HepG2 (cell line): ENCODE measurements at regions not wholly inside any gene's neighbourhood (a gene's known extent, or its start where the extent isn't known, plus 50 kb on each side); places are given as distances from the start of the nearest gene placed in this dataset.

Experiments used
- ATAC-seq: fragments of 200-7000 bp; cut with Tn5 transposase; 3 replicates; pipeline ENCODE4 v1.9.1; 2020; ENCODE audit warnings: mild to moderate bottlenecking, moderate library complexity
- BruUV-seq: library from RNA; stranded (reverse); fragments of 400-500 nt; replicated peaks from 2 replicates; lab custom pipeline; 2021; lab: Mats Ljungman, UMichigan
- CTCF ChIA-PET: fragments of 300-600 bp; formaldehyde crosslinking; extraction: SDS; loops from one replicate; lab custom pipeline; 2021; ENCODE audit warnings: low total read pairs, inconsistent platforms, low intra/inter-chr PET ratio; lab: Yijun Ruan, JAX
- POLR2A ChIA-PET: fragments of 350-600 bp; sonication (Branson Sonifier 250); formaldehyde crosslinking; loops from one replicate; lab custom pipeline; 2020; ENCODE audit warnings: antibody characterized with exemption, inconsistent platforms; lab: Yijun Ruan, JAX
- DNase-seq: peaks from one replicate; pipeline ENCODE4 v3.0.0-alpha.2; 2015; ENCODE audit warnings: low spot score
- FAIRE-seq: peaks from 3 replicates; lab custom pipeline; 2011; peaks lifted over from hg19 to GRCh38; lab: Jason Lieb, UNC
- H2AFZ ChIP-seq: one replicate; pipeline ENCODE4 v1.6.1; 2011; ENCODE audit warnings: low read length, inconsistent platforms
- H3K27ac ChIP-seq: fragments of 300-600 bp; 3 replicates; pipeline ENCODE4 v1.8.0; 2011; ENCODE audit warnings: mixed run types, mild to moderate bottlenecking, mixed read lengths, low read length, inconsistent platforms; ENCODE audit not compliant: insufficient read depth; ENCODE audit errors: extremely low read length
- H3K27me3 ChIP-seq, 2 experiments: fragments of 200-600 bp in 1 of 2; 2 replicates in 1 of 2; 3 replicates in 1 of 2; pipeline versions ENCODE4 v1.6.0 to v1.8.0; 2011; ENCODE audit warnings: low read length in 2 of 2, mild to moderate bottlenecking in 2 of 2, moderate library complexity in 2 of 2, inconsistent platforms in 1 of 2; ENCODE audit not compliant: insufficient read depth in 2 of 2, control insufficient read depth in 1 of 2
- H3K36me3 ChIP-seq, 2 experiments: fragments of 200-600 bp in 1 of 2; replicated peaks in 1 of 2; 2 replicates in 1 of 2; 3 replicates in 1 of 2; pipeline versions ENCODE4 v1.5.1 to v1.8.0; 2011; ENCODE audit warnings: low read length in 2 of 2, inconsistent platforms in 1 of 2; ENCODE audit not compliant: insufficient read depth in 2 of 2, control insufficient read depth in 1 of 2
- H3K4me1 ChIP-seq: 2 replicates; pipeline ENCODE4 v1.5.1; 2012; ENCODE audit warnings: low read length, inconsistent platforms; ENCODE audit not compliant: insufficient read depth
- H3K4me2 ChIP-seq: 2 replicates; pipeline ENCODE4 v1.6.0; 2011; ENCODE audit warnings: low read depth, low read length, inconsistent platforms
- H3K4me3 ChIP-seq, 3 experiments: fragments of 200-600 bp in 1 of 3; sonication (generic), shearing (Covaris generic) in 1 of 3; replicated peaks in 1 of 3; 2 replicates each; pipeline ENCODE4 v1.5.1; 2011 to 2016; ENCODE audit warnings: low read length in 3 of 3, inconsistent platforms in 2 of 3, low read depth in 2 of 3, mild to moderate bottlenecking in 2 of 3, control low read depth in 1 of 3, mixed read lengths in 1 of 3; ENCODE audit not compliant: insufficient read depth in 1 of 3
- H3K79me2 ChIP-seq: one replicate; pipeline ENCODE4 v1.6.1; 2011; ENCODE audit warnings: low read length, inconsistent platforms; ENCODE audit not compliant: insufficient read depth
- H3K9ac ChIP-seq: 2 replicates; pipeline ENCODE4 v1.6.0; 2011; ENCODE audit warnings: mild to moderate bottlenecking, low read depth, low read length, inconsistent platforms; ENCODE audit not compliant: insufficient read depth
- H3K9me3 ChIP-seq: 2 replicates; pipeline ENCODE4 v1.5.1; 2012; ENCODE audit warnings: mild to moderate bottlenecking, low read length
- H4K20me1 ChIP-seq: 2 replicates; pipeline ENCODE4 v1.6.0; 2011; ENCODE audit warnings: inconsistent platforms, mild to moderate bottlenecking, low read length, moderate library complexity; ENCODE audit not compliant: insufficient read depth
- CEBPG ChIP-seq: IDR thresholded peaks from 2 replicates; pipeline ENCODE4 v1.6.1; 2016
- CSRNP2 ChIP-seq: sonication (generic); formaldehyde crosslinking; conservative IDR thresholded peaks from 2 replicates; pipeline ENCODE4 v1.8.0; 2022; ENCODE audit warnings: low read depth, missing genetic modification reagents
- DMTF1 ChIP-seq: sonication (generic); formaldehyde crosslinking; IDR thresholded peaks from 2 replicates; pipeline ENCODE4 v1.4.0; 2020; ENCODE audit warnings: mild to moderate bottlenecking, missing genetic modification reagents
- FUBP1 ChIP-seq: sonication (generic); formaldehyde crosslinking; IDR thresholded peaks from 2 replicates; pipeline ENCODE4 v1.5.1; 2020; ENCODE audit warnings: missing genetic modification reagents, mild to moderate bottlenecking, borderline replicate concordance
- HCFC1 ChIP-seq: fragments of 150-350 bp; IDR thresholded peaks from 2 replicates; pipeline ENCODE4 v1.6.1; 2014; ENCODE audit warnings: low read depth, low read length
- HOXA5 ChIP-seq: sonication (generic); formaldehyde crosslinking; IDR thresholded peaks from 2 replicates; pipeline ENCODE4 v1.4.0; 2020; ENCODE audit warnings: missing genetic modification reagents
- MAFF ChIP-seq: IDR thresholded peaks from 2 replicates; pipeline ENCODE4 v1.6.1; 2011; ENCODE audit warnings: low read depth, low read length, improper control_type of control experiment
- MAFK ChIP-seq, 2 experiments: IDR thresholded peaks in 1 of 2; conservative IDR thresholded peaks in 1 of 2; 2 replicates each; pipeline ENCODE4 v1.6.1; 2011; ENCODE audit warnings: improper control_type of control experiment in 2 of 2, low read length in 2 of 2
- NCOA2 ChIP-seq: sonication (generic); formaldehyde crosslinking; IDR thresholded peaks from 2 replicates; pipeline ENCODE4 v1.8.0; 2022; ENCODE audit warnings: inconsistent platforms
- NFE2 ChIP-seq: sonication (generic); formaldehyde crosslinking; IDR thresholded peaks from 2 replicates; pipeline ENCODE4 v1.4.0; 2020; ENCODE audit warnings: missing genetic modification reagents
- NFE2L1 ChIP-seq: sonication (generic); formaldehyde crosslinking; IDR thresholded peaks from 2 replicates; pipeline ENCODE4 v1.4.0; 2020; ENCODE audit warnings: missing genetic modification reagents, mild to moderate bottlenecking, borderline replicate concordance
- ONECUT2 ChIP-seq: sonication (generic); formaldehyde crosslinking; IDR thresholded peaks from 2 replicates; pipeline ENCODE4 v1.4.0; 2020; ENCODE audit warnings: missing genetic modification reagents
- PLRG1 ChIP-seq: fragments of 450-650 bp; conservative IDR thresholded peaks from 2 replicates; pipeline ENCODE4 v1.6.1; 2016
- SMAD3 ChIP-seq: sonication (generic); formaldehyde crosslinking; IDR thresholded peaks from 2 replicates; pipeline ENCODE4 v1.4.0; 2020; ENCODE audit warnings: missing genetic modification reagents
- ZFP36L2 ChIP-seq: sonication (generic); formaldehyde crosslinking; IDR thresholded peaks from 2 replicates; pipeline ENCODE4 v1.4.0; 2020; ENCODE audit warnings: missing genetic modification reagents
- ZHX1 ChIP-seq: sonication (generic); formaldehyde crosslinking; IDR thresholded peaks from 2 replicates; pipeline ENCODE4 v1.8.1; 2022; ENCODE audit warnings: low read depth, mild to moderate bottlenecking, missing genetic modification reagents
- ZNF773 ChIP-seq: sonication (generic); formaldehyde crosslinking; IDR thresholded peaks from 2 replicates; pipeline ENCODE4 v1.4.0; 2020; ENCODE audit warnings: missing genetic modification reagents, borderline replicate concordance
- ZNF776 ChIP-seq: sonication (generic); formaldehyde crosslinking; IDR thresholded peaks from 2 replicates; pipeline ENCODE4 v1.4.0; 2020; ENCODE audit warnings: mild to moderate bottlenecking, missing genetic modification reagents
- WGBS: methylation state at CpG from one replicate; pipeline ENCODE4 v1.1.6; 2017; ENCODE audit warnings: low lambda C conversion rate; 5-methylcytosine and 5-hydroxymethylcytosine counted together
- in situ Hi-C: cut with HindIII; loops from 2 replicates; pipeline ENCODE4 v1.10.0; 2017; ENCODE audit warnings: low pct_unique_long_range_greater_than_20kb; ENCODE audit not compliant: extremely low pct_ligation_motif_present
- intact Hi-C: fragments of 100-400 bp; cut with micrococcal nuclease; formaldehyde crosslinking; loops from one replicate; pipeline ENCODE4 v1.10.0; 2022; ENCODE audit not compliant: unreplicated experiment

- no TSS peak for BruUV-seq
- no peak for DNase-seq
- no peaks in the 10 kb centered on the region for H3K4me1 ChIP-seq
- H3K9me3 ChIP-seq, result no peaks in the 10 kb centered on the region
- FAIRE-seq, result no peak
- no peak overlapping the region for H3K4me2 ChIP-seq
- POLR2A ChIA-PET, result no interaction called here
- H3K4me3 ChIP-seq, result no peak overlapping the region
- TF ChIP-seq MAFK (conservative IDR thresholded peaks at IDR 0.05 in 1 of 2, IDR thresholded peaks at IDR 0.05 in 1 of 2; ENCODE audit: low read length in 2 of 2), result no peak
- no peak for TF ChIP-seq ZNF773
- no peak for TF ChIP-seq ZFP36L2
- no peak for TF ChIP-seq HOXA5
- no peak for TF ChIP-seq FUBP1
- TF ChIP-seq NCOA2 (CRISPR knock-in tag), result no peak
- TF ChIP-seq DMTF1 (CRISPR knock-in tag), result no peak
- no peak for TF ChIP-seq SMAD3
- TF ChIP-seq MAFF, result no peak
- TF ChIP-seq PLRG1, result no peak
- no peak for TF ChIP-seq NFE2
- no peak for TF ChIP-seq HCFC1
- TF ChIP-seq CEBPG (CRISPR knock-in tag), result no peak
- TF ChIP-seq ONECUT2 (CRISPR knock-in tag), result no peak
- no peak for TF ChIP-seq CSRNP2 (CRISPR knock-in tag)
- no peak for TF ChIP-seq ZNF776 (CRISPR knock-in tag)
- TF ChIP-seq NFE2L1 (CRISPR knock-in tag), result no peak
- no peak for TF ChIP-seq ZHX1 (CRISPR knock-in tag)
- no peaks in the 10 kb centered on the region for H3K36me3 ChIP-seq
- CTCF ChIA-PET, result no interaction called here
- ATAC-seq, result no peak
- H3K9ac ChIP-seq, result no peak overlapping the region
- H3K79me2 ChIP-seq, result no peaks in the 10 kb centered on the region
- peaks cover 2 to 5% of the 10 kb centered on the region in 2 experiments; a peak in 3 of 5 replicates for H3K27me3 ChIP-seq
- no peak overlapping the region for H2AFZ ChIP-seq
- 43% methylated on average over 7 of the region's 7 CpGs for WGBS
- H3K27ac ChIP-seq, result no peak overlapping the region
- intact Hi-C loops, result no loop called here
- in situ Hi-C loops, result loop anchor here (10.0 kb wide), 1 partner anchor 62 kb away; the partner anchor contains the start of gene HIVEP3
- H4K20me1 ChIP-seq, result no peaks in the 10 kb centered on the region
Measured at GRCh38 chr1:41976671-41977070, 57.9 kb upstream of the HIVEP3 start.
